Loucy (cell line): ENCODE measurements at regions not wholly inside any gene's neighbourhood (a gene's known extent, or its start where the extent isn't known, plus 50 kb on each side); places are given as distances from the start of the nearest gene placed in this dataset.

Experiments
- CTCF ChIP-seq: fragments of 200-600 bp; sonication (generic); conservative IDR thresholded peaks from 2 replicates; pipeline ENCODE4 v1.5.1; 2014; ENCODE audit warnings: mild to moderate bottlenecking, antibody characterized with exemption, low read length
- EZH2phosphoT487 ChIP-seq: fragments of 200-600 bp; IDR thresholded peaks from 2 replicates; pipeline ENCODE4 v1.6.1; 2018; ENCODE audit warnings: antibody characterized with exemption, mild to moderate bottlenecking, moderate library complexity, borderline replicate concordance

- no peak for TF ChIP-seq CTCF
- TF ChIP-seq EZH2phosphoT487: no peak
Measured at GRCh38 chr6:141968632-141969031, 164.1 kb upstream of the GJE1 start.
